GM23338 (cell line): ENCODE measurements at regions not wholly inside any gene's neighbourhood (a gene's known extent, or its start where the extent isn't known, plus 50 kb on each side); places are given as distances from the start of the nearest gene placed in this dataset.

ENCODE experiments used
- ATAC-seq: fragments of 200-7000 bp; cut with Tn5 transposase; 3 replicates; pipeline ENCODE4 v1.9.1; 2020
- DNase-seq: peaks from one replicate; pipeline ENCODE4 v3.0.0-alpha.2; 2015; ENCODE audit warnings: low spot score
- H2AFZ ChIP-seq: fragments of 200-600 bp; sonication (generic); 2 replicates; pipeline ENCODE4 v1.8.0; 2016; ENCODE audit warnings: antibody characterized with exemption, mild to moderate bottlenecking, moderate library complexity
- H3F3A ChIP-seq: fragments of 200-600 bp; sonication (generic); replicated peaks from 2 replicates; pipeline ENCODE4 v1.8.0; 2017; ENCODE audit warnings: antibody characterized with exemption, mixed run types, low read depth
- H3K27ac ChIP-seq: fragments of 200-600 bp; sonication (generic); 2 replicates; pipeline ENCODE4 v1.6.1; 2016; ENCODE audit warnings: low read depth
- H3K27me3 ChIP-seq: fragments of 200-600 bp; sonication (generic); 2 replicates; pipeline ENCODE4 v1.8.0; 2016; ENCODE audit warnings: mild to moderate bottlenecking, mixed run types, moderate library complexity; ENCODE audit not compliant: insufficient read depth
- H3K36me3 ChIP-seq: fragments of 200-600 bp; sonication (generic); 2 replicates; pipeline ENCODE4 v1.8.0; 2016; ENCODE audit warnings: mild to moderate bottlenecking; ENCODE audit not compliant: insufficient read depth
- H3K4me1 ChIP-seq: fragments of 200-600 bp; sonication (generic); 2 replicates; pipeline ENCODE4 v1.8.0; 2016; ENCODE audit warnings: mild to moderate bottlenecking, moderate library complexity; ENCODE audit not compliant: insufficient read depth
- H3K4me2 ChIP-seq: fragments of 200-600 bp; sonication (generic); 2 replicates; pipeline ENCODE4 v1.7.1; 2017; ENCODE audit warnings: mixed run types
- H3K4me3 ChIP-seq: fragments of 200-600 bp; sonication (generic); 2 replicates; pipeline ENCODE4 v1.6.1; 2016; ENCODE audit warnings: mixed run types
- H3K79me2 ChIP-seq: fragments of 200-600 bp; sonication (generic); replicated peaks from 2 replicates; pipeline ENCODE4 v1.8.0; 2017; ENCODE audit warnings: mild to moderate bottlenecking; ENCODE audit not compliant: insufficient read depth
- H3K9me2 ChIP-seq: fragments of 200-600 bp; sonication (generic); 2 replicates; pipeline ENCODE4 v1.8.0; 2017; ENCODE audit not compliant: insufficient read depth
- H4K20me1 ChIP-seq: fragments of 200-600 bp; sonication (generic); replicated peaks from 2 replicates; pipeline ENCODE4 v1.8.0; 2017; ENCODE audit warnings: mild to moderate bottlenecking; ENCODE audit not compliant: insufficient read depth
- H3K27ac Mint-ChIP-seq: 2 replicates; pipeline ENCODE4 v1.8.0; 2020; ENCODE audit warnings: inconsistent platforms, mild to moderate bottlenecking, moderate library complexity, mixed read lengths
- H3K27me3 Mint-ChIP-seq: 3 replicates; pipeline ENCODE4 v1.8.0; 2022; ENCODE audit warnings: low read depth, mild to moderate bottlenecking, moderate library complexity, mixed read lengths, inconsistent platforms; ENCODE audit not compliant: insufficient read depth, poor library complexity
- H3K36me3 Mint-ChIP-seq: 3 replicates; pipeline ENCODE4 v1.8.0; 2021; ENCODE audit warnings: low read depth, mild to moderate bottlenecking, inconsistent platforms, moderate library complexity, mixed read lengths
- H3K4me1 Mint-ChIP-seq: 3 replicates; pipeline ENCODE4 v1.8.0; 2020; ENCODE audit warnings: mild to moderate bottlenecking, inconsistent platforms, mixed read lengths
- H3K4me3 Mint-ChIP-seq: 3 replicates; pipeline ENCODE4 v1.8.0; 2021; ENCODE audit warnings: moderate library complexity, mild to moderate bottlenecking, inconsistent platforms, mixed read lengths
- H3K9me3 Mint-ChIP-seq: 3 replicates; pipeline ENCODE4 v1.8.0; 2020; ENCODE audit warnings: moderate library complexity, mild to moderate bottlenecking, inconsistent platforms, mixed read lengths
- CREB1 ChIP-seq: fragments of 250-450 bp; sonication (Bioruptor Pico); IDR thresholded peaks from 2 replicates; pipeline ENCODE4 v1.5.0; 2020; ENCODE audit warnings: low read depth, mild to moderate bottlenecking, moderate library complexity
- EZH2phosphoT487 ChIP-seq: fragments of 200-600 bp; sonication (generic); IDR thresholded peaks from one replicate; pipeline ENCODE4 v1.8.1; 2018; ENCODE audit warnings: antibody characterized with exemption; ENCODE audit not compliant: unreplicated experiment
- JUNB ChIP-seq: IDR thresholded peaks from one replicate; pipeline ENCODE4 v1.6.1; 2016; ENCODE audit warnings: antibody characterized with exemption; ENCODE audit not compliant: unreplicated experiment
- NANOG ChIP-seq: IDR thresholded peaks from 2 replicates; pipeline ENCODE4 v1.6.1; 2016; ENCODE audit warnings: antibody characterized with exemption, borderline replicate concordance
- POLR2AphosphoS5 ChIP-seq: IDR thresholded peaks from 2 replicates; pipeline ENCODE4 v1.6.1; 2016; ENCODE audit warnings: antibody characterized with exemption, low read depth
- STAT1 ChIP-seq: IDR thresholded peaks from one replicate; pipeline ENCODE4 v1.6.1; 2016; ENCODE audit warnings: antibody characterized with exemption; ENCODE audit not compliant: unreplicated experiment
- ZNF114 ChIP-seq: fragments of 250-450 bp; sonication (Bioruptor Pico); IDR thresholded peaks from 2 replicates; pipeline ENCODE4 v1.5.0; 2020; ENCODE audit warnings: mild to moderate bottlenecking, moderate library complexity
- ZNF331 ChIP-seq: fragments of 250-450 bp; sonication (Bioruptor Pico); IDR thresholded peaks from 2 replicates; pipeline ENCODE4 v1.5.0; 2020; ENCODE audit warnings: low read depth, mild to moderate bottlenecking, moderate library complexity
- ZNF462 ChIP-seq: fragments of 250-450 bp; sonication (Bioruptor Pico); IDR thresholded peaks from 2 replicates; pipeline ENCODE4 v1.5.0; 2020; ENCODE audit warnings: mild to moderate bottlenecking, moderate library complexity
- TF ChIP-seq, protein P1 (sequence below), 2 experiments: fragments of 200-600 bp in 1 of 2; sonication (generic) in 1 of 2; conservative IDR thresholded peaks; 2 replicates each; pipeline versions ENCODE4 v1.5.1 to v1.6.1; 2016 to 2017; ENCODE audit warnings: antibody characterized with exemption in 2 of 2, low read depth in 2 of 2, mild to moderate bottlenecking in 2 of 2, moderate library complexity in 1 of 2
- TF ChIP-seq, protein P2 (sequence below): IDR thresholded peaks from one replicate; pipeline ENCODE4 v1.6.1; 2018; ENCODE audit warnings: antibody characterized with exemption; ENCODE audit not compliant: unreplicated experiment

DNA sequence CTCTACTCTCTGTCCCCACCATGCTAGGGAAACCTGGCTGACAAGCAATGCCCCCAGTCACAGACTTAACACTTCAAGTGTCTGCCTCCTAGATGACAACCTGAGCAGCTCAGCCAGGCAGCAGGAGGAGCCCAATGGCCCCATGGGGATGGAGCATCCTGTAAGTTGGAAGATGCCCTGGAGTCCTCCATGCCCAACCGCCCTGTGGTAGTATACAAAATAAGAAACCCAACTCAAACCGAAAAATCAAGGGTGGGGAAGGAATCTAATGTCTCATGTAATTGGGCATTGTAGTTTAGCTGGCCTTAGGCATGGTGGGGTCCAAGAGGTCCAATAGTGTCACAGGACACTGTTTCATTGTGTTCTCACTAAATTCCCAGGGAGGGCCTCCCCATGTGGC, 104.0 kb downstream of the AIPL1 start (continued):
- TF ChIP-seq ZNF462 (CRISPR knock-in tag) (no peak), EZH2phosphoT487 (no peak), ZNF331 (CRISPR knock-in tag) (no peak), ZNF114 (CRISPR knock-in tag) (no peak), JUNB (no peak), STAT1 (no peak), NANOG (no peak), CREB1 (no peak)
- TF ChIP-seq, protein P1, sequence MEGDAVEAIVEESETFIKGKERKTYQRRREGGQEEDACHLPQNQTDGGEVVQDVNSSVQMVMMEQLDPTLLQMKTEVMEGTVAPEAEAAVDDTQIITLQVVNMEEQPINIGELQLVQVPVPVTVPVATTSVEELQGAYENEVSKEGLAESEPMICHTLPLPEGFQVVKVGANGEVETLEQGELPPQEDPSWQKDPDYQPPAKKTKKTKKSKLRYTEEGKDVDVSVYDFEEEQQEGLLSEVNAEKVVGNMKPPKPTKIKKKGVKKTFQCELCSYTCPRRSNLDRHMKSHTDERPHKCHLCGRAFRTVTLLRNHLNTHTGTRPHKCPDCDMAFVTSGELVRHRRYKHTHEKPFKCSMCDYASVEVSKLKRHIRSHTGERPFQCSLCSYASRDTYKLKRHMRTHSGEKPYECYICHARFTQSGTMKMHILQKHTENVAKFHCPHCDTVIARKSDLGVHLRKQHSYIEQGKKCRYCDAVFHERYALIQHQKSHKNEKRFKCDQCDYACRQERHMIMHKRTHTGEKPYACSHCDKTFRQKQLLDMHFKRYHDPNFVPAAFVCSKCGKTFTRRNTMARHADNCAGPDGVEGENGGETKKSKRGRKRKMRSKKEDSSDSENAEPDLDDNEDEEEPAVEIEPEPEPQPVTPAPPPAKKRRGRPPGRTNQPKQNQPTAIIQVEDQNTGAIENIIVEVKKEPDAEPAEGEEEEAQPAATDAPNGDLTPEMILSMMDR (conservative IDR thresholded peaks at IDR 0.05; ENCODE audit: low read depth in 2 of 2), result no peak

GRCh38 chr17:6328279-6328678, 106.6 kb downstream of the AIPL1 start:
- Mint-ChIP-seq H3K36me3 (no peaks in the 10 kb centered on the region), H3K27me3 (peaks cover 2% of the 10 kb centered on the region), H3K27ac (no peak overlapping the region), H3K4me1 (no peaks in the 10 kb centered on the region), H3K4me3 (no peak overlapping the region), H3K9me3 (no peaks in the 10 kb centered on the region; the same call in 2 of the 3 replicates)
- Histone ChIP-seq H3F3A (no peaks in the 10 kb centered on the region), H3K4me1 (no peaks in the 10 kb centered on the region), H3K36me3 (no peaks in the 10 kb centered on the region), H3K79me2 (no peaks in the 10 kb centered on the region), H2AFZ (peak overlapping the region; percentile 56; the same call in 1 of the 2 replicates), H3K9me2 (no peaks in the 10 kb centered on the region), H3K4me2 (no peak overlapping the region), H3K4me3 (no peak overlapping the region), H3K27ac (no peak overlapping the region), H4K20me1 (no peaks in the 10 kb centered on the region), H3K27me3 (no peaks in the 10 kb centered on the region)
- peak; percentile 53 for DNase-seq
- no peak for ATAC-seq
- TF ChIP-seq, protein P2, sequence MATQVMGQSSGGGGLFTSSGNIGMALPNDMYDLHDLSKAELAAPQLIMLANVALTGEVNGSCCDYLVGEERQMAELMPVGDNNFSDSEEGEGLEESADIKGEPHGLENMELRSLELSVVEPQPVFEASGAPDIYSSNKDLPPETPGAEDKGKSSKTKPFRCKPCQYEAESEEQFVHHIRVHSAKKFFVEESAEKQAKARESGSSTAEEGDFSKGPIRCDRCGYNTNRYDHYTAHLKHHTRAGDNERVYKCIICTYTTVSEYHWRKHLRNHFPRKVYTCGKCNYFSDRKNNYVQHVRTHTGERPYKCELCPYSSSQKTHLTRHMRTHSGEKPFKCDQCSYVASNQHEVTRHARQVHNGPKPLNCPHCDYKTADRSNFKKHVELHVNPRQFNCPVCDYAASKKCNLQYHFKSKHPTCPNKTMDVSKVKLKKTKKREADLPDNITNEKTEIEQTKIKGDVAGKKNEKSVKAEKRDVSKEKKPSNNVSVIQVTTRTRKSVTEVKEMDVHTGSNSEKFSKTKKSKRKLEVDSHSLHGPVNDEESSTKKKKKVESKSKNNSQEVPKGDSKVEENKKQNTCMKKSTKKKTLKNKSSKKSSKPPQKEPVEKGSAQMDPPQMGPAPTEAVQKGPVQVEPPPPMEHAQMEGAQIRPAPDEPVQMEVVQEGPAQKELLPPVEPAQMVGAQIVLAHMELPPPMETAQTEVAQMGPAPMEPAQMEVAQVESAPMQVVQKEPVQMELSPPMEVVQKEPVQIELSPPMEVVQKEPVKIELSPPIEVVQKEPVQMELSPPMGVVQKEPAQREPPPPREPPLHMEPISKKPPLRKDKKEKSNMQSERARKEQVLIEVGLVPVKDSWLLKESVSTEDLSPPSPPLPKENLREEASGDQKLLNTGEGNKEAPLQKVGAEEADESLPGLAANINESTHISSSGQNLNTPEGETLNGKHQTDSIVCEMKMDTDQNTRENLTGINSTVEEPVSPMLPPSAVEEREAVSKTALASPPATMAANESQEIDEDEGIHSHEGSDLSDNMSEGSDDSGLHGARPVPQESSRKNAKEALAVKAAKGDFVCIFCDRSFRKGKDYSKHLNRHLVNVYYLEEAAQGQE, result no peak
- TF ChIP-seq POLR2AphosphoS5, result no peak
